ENCODE measurements at regions not wholly inside any gene's neighbourhood (a gene's known extent, or its start where the extent isn't known, plus 50 kb on each side); places are given as distances from the start of the nearest gene placed in this dataset.

DNA sequence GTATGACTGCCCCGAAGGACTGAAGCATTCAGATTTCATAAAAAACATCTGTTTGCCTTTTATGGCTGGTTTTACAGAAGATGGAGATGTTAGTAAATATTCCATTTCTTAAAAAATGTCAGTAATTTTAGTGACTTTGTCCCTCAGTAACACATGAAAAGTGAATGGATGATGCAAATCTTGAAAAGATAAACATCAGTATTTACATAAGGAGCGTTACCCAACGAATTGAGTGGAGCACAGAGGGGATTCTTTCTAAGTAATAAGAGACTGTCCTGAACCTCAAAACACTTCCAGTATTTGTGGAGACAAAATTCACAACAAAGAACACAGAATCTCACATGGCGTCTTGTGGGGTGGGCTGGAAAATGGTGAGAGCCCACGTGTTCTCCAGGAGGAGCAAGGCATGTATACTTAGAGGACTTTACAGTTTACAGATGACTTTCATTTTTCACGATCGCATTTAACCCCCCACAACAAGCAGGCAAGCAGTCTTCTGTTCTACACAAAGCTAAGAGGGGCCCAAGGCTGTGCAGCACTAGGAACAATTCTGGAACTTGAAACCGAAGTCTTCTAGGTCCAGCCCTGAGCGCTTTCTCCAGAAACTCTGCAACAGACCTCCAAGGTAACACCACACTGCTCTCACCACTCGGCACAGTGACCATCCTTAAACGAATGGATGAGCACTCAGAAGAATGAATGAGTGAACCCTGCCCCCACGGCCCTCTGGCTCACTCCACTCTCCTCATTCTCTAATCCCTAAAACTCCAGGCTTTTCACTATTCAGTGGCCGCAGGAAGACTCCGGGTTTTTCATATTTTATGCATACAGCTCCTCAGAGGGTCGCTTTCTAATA lies 709.8 kb downstream of the UQCRFS1 start:
- DNase-seq (ENCODE audit: low spot score) = no peak

DNA sequence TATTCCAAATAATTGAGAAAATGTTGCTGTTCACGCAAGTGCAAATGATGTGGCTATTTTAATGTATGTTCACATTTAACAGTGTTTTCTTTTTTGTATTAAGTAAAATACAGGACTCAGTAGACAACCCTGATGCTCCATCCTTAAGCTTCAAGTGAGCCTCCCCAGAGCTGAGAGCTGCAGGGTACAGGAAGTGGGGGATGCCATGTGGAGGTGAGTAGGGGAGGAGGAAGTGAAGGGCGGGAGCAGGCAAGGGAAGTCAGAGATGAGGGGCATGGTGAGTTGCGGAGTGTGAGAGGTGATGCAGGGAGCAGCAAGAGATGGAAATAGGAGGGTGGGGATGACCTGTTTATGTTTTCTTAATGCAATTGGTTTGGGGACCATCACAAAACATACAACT lies 711.0 kb downstream of the UQCRFS1 start:
- DNase-seq (ENCODE audit: low spot score) = no peak

DNA sequence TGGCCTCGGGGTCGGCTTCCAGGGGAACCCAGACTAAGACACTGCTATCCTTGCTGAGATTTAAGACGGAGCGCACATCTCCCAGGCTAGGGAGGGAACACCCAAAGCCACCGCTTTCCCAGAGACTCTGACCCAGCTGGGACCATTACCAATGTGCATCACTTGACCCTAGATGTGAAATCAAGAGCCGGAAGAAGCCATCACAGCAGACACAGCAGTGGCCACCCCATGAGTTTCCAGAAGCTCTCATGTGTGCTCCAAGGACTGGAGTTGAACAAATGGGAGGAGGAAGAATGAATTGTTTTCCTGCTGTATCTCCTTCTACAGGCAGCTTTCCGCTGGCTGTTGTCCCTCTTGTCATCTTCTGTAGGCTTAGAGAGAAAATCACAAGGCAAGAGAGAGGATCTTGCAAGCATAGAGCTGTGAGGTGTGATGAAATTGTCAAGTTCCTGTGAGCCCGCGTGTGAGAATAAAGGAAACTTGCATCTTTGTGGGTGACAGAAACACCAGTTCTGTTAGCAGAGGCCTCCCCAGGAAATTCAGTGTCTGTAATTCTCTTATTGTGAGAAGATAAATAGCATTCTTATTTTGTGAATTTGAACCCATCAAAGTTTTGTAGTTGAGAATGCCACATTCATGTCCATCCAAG lies 711.8 kb downstream of the UQCRFS1 start:
- no peak for DNase-seq (ENCODE audit: low spot score)

DNA sequence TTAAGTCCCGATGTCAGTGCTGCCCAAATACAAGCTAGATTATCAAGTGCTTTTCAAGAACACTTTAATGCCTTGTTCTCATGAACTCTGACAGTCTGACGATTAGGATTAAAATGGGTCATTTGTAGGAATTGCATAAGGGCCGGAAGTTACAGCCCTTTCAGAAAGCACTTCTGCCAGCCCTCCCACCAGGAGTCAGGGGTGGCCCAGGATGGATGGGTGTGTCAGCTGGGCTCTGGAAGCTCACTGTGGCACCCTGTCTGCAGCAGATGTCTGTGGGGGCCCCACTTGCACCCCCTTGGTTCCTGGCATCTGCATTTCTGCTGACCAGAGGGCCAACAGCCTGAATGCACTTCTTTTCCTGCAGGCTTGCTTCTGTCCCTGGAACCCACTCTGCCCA lies 712.7 kb downstream of the UQCRFS1 start:
- no peak for DNase-seq (ENCODE audit: low spot score)

DNA sequence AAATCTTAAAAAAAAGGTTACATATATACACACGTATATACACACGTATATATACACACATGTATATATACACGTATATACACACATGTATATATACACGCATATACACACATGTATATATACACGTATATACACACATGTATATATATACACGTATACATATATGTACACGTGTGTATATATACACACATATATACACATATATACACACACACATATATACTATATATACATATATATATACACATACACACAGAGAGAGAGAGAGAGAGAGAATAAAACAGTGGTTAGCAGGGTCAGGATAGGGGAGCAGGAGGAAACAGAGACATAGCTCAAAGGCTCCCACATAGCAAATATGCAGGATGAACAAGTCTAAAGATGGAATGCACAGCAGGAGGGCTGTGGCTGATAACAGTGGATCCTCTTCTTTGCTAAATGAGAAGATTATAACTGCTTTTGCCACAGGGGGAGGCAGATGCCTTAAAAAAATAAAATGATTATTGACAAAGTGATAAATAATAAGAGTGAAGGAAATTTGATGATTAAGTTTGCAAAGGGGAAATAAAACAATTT lies 714.5 kb downstream of the UQCRFS1 start:
- no peak for DNase-seq (ENCODE audit: low spot score)

DNA sequence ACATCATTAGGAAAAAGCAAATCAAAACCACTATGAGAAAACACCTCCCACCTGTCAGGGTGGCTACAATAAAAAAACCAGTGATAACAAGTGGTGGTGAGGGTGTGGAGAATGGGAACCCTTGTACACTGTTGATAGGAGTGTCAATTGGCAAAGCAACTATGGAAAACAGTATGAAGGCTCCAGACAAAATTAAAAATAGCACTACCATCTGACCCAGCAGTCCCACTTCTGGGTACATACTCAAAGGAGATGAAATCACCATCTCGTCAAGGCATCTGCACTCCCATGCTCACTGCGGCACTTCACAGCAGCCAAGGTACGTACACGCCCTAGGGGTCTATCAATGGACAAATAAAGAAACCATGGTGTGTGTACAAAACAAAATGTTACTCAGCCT lies 715.1 kb downstream of the UQCRFS1 start:
- no peak for DNase-seq (ENCODE audit: low spot score)

DNA sequence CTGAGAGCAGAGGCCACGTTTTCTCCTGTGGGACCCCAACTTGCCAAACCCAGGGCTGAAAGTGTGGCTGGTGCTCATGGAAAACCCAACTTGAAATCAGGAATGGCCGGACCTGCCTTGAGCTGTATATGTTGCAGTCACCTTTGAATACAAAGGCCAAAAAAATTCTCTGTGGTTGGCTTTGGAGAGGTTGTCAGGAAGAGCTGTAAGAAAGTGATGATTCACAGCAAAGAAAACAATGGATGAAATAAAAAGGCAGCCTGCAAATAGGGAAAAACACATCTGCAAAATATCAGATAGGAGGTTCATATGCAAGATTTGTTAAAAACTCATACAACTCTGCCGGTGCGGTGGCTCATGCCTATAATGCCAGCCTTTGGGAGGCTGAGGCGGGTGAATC lies 715.8 kb downstream of the UQCRFS1 start:
- DNase-seq (ENCODE audit: low spot score) = no peak

DNA sequence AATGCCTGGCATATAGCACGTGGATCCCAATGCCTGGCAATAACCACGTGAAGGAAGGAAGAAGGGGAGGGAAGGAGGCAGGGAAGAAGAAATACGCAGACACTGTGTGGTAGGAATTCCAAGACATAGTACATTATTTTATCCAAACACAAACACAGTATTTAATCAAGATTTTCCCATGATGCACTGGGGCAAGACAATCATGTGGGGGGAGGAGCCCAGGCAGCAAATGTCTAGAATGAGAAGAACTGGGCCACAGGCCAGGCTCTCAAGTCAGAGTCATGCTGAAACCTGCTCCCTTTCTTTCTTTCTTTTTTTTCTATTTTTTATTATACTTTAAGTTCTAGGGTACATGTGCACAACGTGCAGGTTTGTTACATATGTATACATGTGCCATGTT lies 717.9 kb downstream of the UQCRFS1 start:
- no peak for DNase-seq (ENCODE audit: low spot score)

DNA sequence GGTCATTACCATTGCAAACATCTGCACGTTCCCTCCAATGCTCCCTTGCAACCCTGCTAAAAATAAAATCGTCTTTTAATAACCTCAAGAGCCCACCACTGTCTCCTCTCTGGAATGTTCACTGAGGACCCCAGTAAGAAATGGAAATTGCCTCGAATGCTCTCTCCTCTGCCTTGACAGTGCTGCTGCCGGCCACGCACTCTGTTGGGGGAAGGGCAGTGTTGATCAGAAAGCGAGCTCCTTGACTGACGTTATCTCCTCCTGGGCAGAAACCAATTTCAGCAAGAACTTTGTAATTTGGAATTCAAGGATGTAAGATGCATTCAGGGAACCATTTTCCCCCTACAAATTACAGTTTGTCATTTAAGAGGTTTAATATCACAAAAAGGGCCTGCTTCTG lies 718.5 kb downstream of the UQCRFS1 start:
- no peak for DNase-seq (ENCODE audit: low spot score)

DNA sequence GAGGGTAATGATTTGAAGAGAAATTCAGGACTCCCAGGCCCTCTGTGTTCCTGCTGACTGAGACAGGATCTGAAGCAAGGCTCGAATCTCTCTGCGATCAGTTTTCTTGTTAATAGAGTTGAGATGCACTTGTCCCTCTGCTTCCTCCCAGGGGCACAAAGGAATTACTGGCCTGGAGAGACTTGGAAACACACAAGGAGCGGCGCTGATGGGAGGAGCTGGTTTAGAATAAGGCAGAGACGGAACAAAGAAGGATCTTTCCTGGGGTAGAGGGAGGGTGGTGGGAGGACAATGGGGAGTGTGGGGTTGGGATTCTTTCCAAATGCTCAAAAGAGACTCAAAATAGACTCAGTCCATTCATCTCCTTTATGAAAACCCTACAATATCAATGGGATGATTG lies 719.1 kb downstream of the UQCRFS1 start:
- no peak for DNase-seq (ENCODE audit: low spot score)

DNA sequence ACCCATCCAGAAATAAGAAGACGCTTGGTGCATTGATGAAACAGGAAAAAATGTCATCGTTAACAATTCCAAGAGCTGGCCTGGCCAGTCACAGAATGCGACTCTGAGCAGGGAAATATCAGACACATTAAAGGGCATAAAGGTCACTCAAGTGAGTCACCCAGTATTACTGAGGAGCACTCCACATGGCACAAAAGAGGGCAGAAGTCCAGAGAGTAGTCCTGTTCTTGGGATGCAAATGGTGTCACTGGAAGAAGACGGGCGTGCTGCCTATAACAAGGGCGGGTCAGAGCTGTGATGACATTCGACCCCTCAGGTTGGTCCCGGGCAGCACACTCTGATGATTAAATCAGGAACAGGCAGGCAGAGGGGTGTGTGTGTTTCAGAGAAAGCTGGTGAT lies 720.3 kb downstream of the UQCRFS1 start:
- DNase-seq (ENCODE audit: low spot score) = no peak

DNA sequence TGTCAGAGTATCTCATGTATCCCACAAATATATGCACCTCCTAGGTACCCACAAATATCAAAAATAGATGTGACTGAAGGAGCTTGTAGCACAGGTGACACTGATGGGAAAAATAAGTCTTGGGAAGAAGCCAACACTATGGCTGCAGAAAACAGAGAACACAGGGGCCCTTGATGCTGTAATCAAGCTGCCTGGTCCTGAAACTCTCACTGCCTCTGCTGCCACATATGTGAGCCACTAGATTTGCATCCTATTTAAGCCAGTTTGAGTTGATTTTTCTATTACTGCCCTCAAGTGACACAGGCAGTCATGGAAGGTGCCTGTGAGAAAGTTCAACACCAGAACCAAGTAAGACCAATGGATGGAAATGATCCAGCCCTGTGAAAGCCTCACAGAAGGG lies 720.8 kb downstream of the UQCRFS1 start:
- no peak for DNase-seq (ENCODE audit: low spot score)

DNA sequence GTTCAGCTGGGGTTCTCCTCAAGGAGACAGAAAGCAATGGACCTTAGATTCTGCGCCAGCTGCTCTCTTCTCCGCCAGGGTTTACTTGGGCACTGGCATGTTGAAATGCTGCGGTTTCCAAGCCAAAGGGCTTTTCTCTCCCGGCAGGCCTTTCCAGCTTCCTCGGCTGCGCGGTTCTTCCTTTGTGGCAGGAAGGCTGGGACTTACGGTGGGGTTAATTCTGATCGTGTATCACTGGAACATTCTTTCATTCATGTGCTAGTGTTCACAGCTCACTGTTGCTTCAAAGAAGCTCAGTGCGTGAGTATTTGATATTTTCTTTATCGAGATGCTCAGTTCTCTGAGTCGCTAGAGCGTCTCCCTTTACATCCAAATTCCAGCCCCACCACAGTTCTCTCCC lies 723.2 kb downstream of the UQCRFS1 start:
- DNase-seq (ENCODE audit: low spot score) = no peak

DNA sequence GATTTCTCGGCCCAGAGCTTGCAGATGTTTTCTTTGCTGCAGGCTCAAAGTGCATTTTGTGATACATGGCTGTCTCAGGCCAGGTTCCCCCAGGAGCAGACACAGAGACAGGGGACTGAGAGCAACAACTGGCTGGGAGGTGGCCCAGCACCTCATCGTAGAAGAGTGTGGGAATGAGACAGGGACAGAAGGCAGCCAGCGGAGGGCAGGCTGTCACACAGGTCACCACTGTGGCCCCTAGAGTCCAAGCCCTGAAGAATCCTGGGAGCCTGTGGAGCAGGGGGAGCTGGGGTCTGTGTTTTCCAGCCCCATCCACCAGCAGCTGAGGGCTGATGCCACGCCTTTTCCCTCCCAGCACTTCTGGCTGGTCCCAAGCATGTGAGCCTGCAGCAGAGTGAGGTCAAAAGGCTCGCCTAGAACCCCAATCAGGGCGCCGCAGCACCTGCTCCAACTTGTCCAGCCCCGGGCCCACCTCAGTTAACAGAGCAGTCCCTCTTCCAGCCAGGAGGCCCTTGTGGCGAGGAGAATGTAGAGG lies 723.8 kb downstream of the UQCRFS1 start:
- DNase-seq (ENCODE audit: low spot score) = no peak

DNA sequence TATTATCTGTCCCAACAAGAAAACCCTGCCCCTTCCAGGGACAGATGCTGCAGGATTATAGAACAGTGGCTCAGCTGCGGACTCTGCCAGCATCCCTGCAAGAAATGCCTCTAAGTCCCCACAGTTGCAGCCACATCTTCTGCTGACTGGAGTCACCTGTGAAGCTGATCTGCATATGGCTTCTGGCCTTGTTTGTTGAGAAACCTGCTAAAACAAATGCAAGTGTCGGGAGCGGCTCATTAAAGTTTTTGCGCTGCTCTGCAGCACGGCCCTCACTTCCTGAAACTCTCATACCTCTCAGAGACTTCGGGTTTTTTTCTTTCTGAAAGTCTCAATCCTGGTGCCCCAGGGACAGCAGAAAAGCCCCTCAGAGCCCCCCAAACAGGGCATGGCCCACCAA lies 725.0 kb downstream of the UQCRFS1 start:
- no peak for DNase-seq (ENCODE audit: low spot score)

DNA sequence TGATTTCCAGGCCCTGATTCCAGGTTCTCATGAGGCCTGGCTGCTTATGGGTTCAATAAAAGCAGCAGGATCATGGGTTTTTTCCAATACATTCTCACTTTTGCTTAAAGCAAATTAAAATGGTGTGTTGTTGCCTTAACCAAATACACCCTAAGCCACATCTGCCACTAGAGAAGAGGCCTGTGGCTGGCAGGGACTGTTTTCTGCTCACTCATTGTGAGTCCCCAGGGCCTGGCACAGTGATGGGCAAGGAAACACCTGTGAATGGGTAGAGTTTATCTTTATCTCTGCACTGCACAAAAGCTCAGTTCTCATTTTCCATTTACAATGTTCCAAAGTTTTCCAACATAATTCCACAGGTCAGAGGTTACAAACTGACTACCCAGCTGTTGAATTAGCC lies 726.0 kb downstream of the UQCRFS1 start:
- DNase-seq (ENCODE audit: low spot score) = no peak

DNA sequence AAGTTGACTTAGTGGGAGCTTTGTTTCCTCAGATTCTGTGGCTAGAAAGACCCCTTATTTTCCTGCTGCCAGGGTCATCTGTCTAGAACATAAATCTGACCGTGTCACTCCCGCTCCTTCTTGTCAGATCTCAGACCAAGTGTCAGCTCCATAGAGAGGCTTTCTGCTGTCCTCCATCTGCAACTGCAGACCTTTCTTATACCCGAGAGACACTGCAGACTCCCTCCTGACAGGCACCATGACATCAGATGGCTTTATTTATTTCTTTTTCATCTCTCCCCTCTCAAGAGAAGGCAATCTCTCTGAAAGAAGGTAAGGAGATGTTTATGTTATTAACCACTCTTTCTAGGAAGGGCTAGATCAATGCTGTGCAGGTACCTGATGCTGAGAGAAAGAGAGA lies 726.5 kb downstream of the UQCRFS1 start:
- no peak for DNase-seq (ENCODE audit: low spot score)

DNA sequence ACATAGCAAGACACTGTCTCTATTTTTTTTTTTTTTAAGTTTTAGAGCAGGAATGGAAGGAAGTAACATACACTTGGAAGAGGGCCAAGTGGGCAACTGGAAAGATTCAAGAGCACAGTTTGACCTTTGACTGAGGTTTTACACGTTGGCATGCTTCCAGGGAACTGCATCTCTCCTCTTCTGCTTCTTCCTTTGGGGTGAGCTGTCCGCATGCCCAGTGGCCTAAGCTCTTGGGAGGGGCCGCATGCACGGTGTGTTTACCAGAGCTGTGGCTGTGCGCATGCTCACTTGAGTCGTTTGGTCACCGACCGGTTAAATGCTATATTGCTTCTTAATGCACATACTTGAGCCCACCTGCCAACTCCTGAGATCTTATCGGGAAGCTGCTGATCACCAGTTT lies 727.7 kb downstream of the UQCRFS1 start:
- no peak for DNase-seq (ENCODE audit: low spot score)

DNA sequence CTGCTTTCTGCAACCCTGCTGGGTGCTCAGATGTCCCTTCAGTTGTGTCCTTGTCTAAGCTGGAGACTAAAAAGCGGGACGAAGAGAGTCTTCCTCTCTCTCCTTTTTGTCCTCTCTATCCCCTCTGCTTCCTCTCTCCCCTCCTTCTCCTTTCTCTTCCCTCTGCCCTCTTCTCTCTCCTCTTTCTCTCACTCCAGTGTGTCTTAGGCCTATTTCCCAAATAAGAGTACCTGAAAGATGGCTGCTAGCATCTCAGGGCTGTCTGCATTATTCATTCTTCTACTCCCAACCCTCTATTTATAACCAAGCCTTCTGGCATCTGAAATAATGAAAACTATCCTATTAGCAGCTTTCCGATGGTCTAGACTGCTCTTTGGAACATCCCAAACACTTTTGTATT lies 729.8 kb downstream of the UQCRFS1 start:
- no peak for DNase-seq (ENCODE audit: low spot score)

DNA sequence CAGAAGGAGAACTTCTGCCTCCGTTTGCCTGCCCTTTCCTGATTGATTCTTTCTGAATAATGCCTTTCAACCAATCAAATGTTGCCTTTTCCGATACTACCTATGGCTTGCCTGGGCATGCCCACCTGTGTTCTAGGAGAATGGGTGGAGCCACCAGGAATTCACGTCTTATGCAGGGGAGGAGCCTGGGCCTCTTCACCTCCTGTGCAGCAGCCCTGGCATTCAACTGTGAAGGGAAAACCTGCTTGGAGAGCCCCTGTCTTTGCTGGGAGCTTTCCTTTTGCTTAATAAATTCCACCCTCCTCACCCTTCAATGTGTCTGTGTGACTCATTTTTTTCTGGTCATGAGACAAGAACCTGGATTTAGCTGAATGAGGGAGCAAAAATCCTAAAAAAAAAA lies 730.7 kb downstream of the UQCRFS1 start:
- DNase-seq (ENCODE audit: low spot score) = no peak

DNA sequence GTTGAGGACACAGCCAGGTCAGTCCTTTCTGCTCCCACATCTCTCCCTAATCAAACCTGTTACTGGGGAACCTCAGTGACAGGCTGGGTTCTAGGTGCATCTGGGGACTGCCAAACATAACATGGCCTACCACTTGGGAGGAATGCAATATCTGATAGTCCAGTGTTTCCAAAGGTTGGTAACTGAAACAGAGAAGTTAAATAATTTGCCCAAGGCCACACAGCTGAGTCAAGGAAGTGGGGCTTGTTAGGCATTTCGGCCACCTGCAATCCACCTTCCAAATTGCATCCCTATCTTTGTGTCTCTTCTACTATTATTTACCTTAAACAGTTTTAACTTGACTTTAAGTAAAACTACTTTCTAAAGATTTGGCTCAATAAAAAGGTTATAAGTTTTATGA lies 731.3 kb downstream of the UQCRFS1 start:
- no peak for DNase-seq (ENCODE audit: low spot score)

DNA sequence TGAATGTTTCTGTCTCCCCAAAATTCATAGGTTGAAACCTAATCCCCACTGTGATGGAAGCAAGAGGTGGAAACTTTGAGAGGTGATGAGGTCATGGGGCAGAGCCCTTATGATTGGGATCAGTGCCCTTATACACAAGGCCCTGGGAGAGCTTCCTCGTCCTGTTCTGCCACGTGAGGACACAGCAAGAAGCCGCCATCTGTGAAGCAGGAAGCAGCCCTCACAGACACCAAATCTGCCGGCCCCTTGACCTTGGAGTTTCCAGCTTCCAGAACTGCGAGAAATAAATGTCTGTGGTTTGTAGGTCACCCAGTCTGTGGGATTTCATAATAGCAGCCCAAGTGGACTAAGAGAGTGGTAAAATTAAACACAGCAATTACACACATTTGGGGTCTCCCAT lies 737.4 kb downstream of the UQCRFS1 start:
- no peak for DNase-seq (ENCODE audit: low spot score)

DNA sequence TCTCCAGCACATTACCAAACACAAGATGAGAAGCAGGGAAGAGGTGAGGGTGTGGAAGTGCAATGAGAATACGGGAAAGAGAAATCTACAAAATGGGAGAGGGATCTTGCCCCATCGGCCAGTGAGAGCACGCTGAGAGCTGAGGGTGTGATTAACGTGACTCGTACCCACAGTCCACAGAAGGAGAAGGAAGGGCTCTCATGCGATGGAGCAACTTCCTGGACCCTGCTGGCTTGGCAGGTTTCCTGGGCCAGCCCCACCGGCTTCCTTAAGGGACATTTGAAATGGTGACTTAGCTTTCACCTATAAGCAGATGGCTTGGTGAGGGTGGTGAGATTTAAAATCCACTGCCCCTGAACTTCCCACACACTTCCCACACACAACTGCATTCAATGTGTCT lies 740.1 kb downstream of the UQCRFS1 start:
- DNase-seq (ENCODE audit: low spot score) = no peak
